ENCODE measurements at regions not wholly inside any gene's neighbourhood (a gene's known extent, or its start where the extent isn't known, plus 50 kb on each side); places are given as distances from the start of the nearest gene placed in this dataset.
"Not testable (repeated sequence)": the region's sequence is repeated elsewhere in the genome, so short reads cannot be mapped to it uniquely, and the experiment has no call there.

GRCh38 chr12:27863839-27864238 lies 83.8 kb upstream of the MANSC4 start:
- Histone ChIP-seq H3K9me3 (ENCODE audit: low read depth, low read length, poor library complexity, severe bottlenecking) (no peaks in the 10 kb centered on the region), H3K27ac (ENCODE audit: low read depth, low read length, poor library complexity, severe bottlenecking) (no peak overlapping the region), H3K27me3 (replicated peaks; ENCODE audit: insufficient read depth, low read depth, low read length, poor library complexity) (no peaks in the 10 kb centered on the region), H3K4me3 (ENCODE audit: low read depth, low read length, poor library complexity, severe bottlenecking) (no peak overlapping the region), H3K36me3 (ENCODE audit: insufficient read depth, low read length, poor library complexity, severe bottlenecking) (no peaks in the 10 kb centered on the region), H3K4me1 (ENCODE audit: insufficient read depth, low read length, poor library complexity, severe bottlenecking) (no peaks in the 10 kb centered on the region)
- no peak for DNase-seq (ENCODE audit: low spot score)
- ChIA-PET POLR2A (ENCODE audit: low non-redundant PET) (no interaction called here), CTCF (no interaction called here)
- no TSS peak for BruUV-seq (replicated peaks)
- intact Hi-C loops (cut with micrococcal nuclease; ENCODE audit: unreplicated experiment), result no loop called here
- no peak for TF ChIP-seq EZH2 (IDR thresholded peaks at IDR 0.05; ENCODE audit: borderline replicate concordance, low read depth, low read length, poor library complexity, severe bottlenecking)
- TF ChIP-seq CTCF (conservative IDR thresholded peaks at IDR 0.05; ENCODE audit: low read depth, low read length), result no peak

GRCh38 chr12:27861428-27862167 lies 81.6 kb upstream of the MANSC4 start:
- H3K36me3 ChIP-seq (ENCODE audit: insufficient read depth, low read length, poor library complexity, severe bottlenecking), result no peaks in the 10 kb centered on the region
- no peaks in the 10 kb centered on the region for H3K4me1 ChIP-seq (ENCODE audit: insufficient read depth, low read length, poor library complexity, severe bottlenecking)
- ChIA-PET CTCF (no interaction called here), POLR2A (ENCODE audit: low non-redundant PET) (no interaction called here)
- H3K27ac ChIP-seq (ENCODE audit: low read depth, low read length, poor library complexity, severe bottlenecking), result no peak overlapping the region
- no peak for TF ChIP-seq EZH2 (IDR thresholded peaks at IDR 0.05; ENCODE audit: borderline replicate concordance, low read depth, low read length, poor library complexity, severe bottlenecking)
- no peak for TF ChIP-seq CTCF (conservative IDR thresholded peaks at IDR 0.05; ENCODE audit: low read depth, low read length)
- H3K4me3 ChIP-seq (ENCODE audit: low read depth, low read length, poor library complexity, severe bottlenecking), result no peak overlapping the region
- BruUV-seq (replicated peaks), result no TSS peak
- no peak for DNase-seq (ENCODE audit: low spot score)
- H3K27me3 ChIP-seq (replicated peaks; ENCODE audit: insufficient read depth, low read depth, low read length, poor library complexity), result no peaks in the 10 kb centered on the region
- intact Hi-C loops (cut with micrococcal nuclease; ENCODE audit: unreplicated experiment), result no loop called here
- no peaks in the 10 kb centered on the region for H3K9me3 ChIP-seq (ENCODE audit: low read depth, low read length, poor library complexity, severe bottlenecking)

- TF ChIP-seq EZH2 (IDR thresholded peaks at IDR 0.05; ENCODE audit: borderline replicate concordance, low read depth, low read length, poor library complexity, severe bottlenecking), result no peak
- no peak for TF ChIP-seq CTCF (conservative IDR thresholded peaks at IDR 0.05; ENCODE audit: low read depth, low read length)
- ChIA-PET CTCF (no interaction called here), POLR2A (ENCODE audit: low non-redundant PET) (no interaction called here)
- BruUV-seq (replicated peaks), result no TSS peak
- H3K4me1 ChIP-seq (ENCODE audit: insufficient read depth, low read length, poor library complexity, severe bottlenecking), result no peaks in the 10 kb centered on the region
- H3K27ac ChIP-seq (ENCODE audit: low read depth, low read length, poor library complexity, severe bottlenecking), result no peak overlapping the region
- H3K27me3 ChIP-seq (replicated peaks; ENCODE audit: insufficient read depth, low read depth, low read length, poor library complexity), result no peaks in the 10 kb centered on the region
- DNase-seq (ENCODE audit: low spot score), result no peak
- no peaks in the 10 kb centered on the region for H3K9me3 ChIP-seq (ENCODE audit: low read depth, low read length, poor library complexity, severe bottlenecking)
- intact Hi-C loops (cut with micrococcal nuclease; ENCODE audit: unreplicated experiment), result no loop called here
- no peaks in the 10 kb centered on the region for H3K36me3 ChIP-seq (ENCODE audit: insufficient read depth, low read length, poor library complexity, severe bottlenecking)
- H3K4me3 ChIP-seq (ENCODE audit: low read depth, low read length, poor library complexity, severe bottlenecking), result no peak overlapping the region
These were observed 79.6 kb upstream of the MANSC4 start for GRCh38 chr12:27859648-27860047.

GRCh38 chr12:27857006-27857405 lies 77.0 kb upstream of the MANSC4 start:
- intact Hi-C loops (cut with micrococcal nuclease; ENCODE audit: unreplicated experiment); H3K4me3 ChIP-seq (ENCODE audit: low read depth, low read length, poor library complexity, severe bottlenecking): not testable (repeated sequence)

More at GRCh38 chr12:27857006-27857405, 77.0 kb upstream of the MANSC4 start:
- H3K27me3 ChIP-seq (replicated peaks; ENCODE audit: insufficient read depth, low read depth, low read length, poor library complexity); H3K27ac ChIP-seq (ENCODE audit: low read depth, low read length, poor library complexity, severe bottlenecking); DNase-seq (ENCODE audit: low spot score); H3K36me3 ChIP-seq (ENCODE audit: insufficient read depth, low read length, poor library complexity, severe bottlenecking); H3K4me1 ChIP-seq (ENCODE audit: insufficient read depth, low read length, poor library complexity, severe bottlenecking); BruUV-seq (replicated peaks); CTCF ChIA-PET; H3K9me3 ChIP-seq (ENCODE audit: low read depth, low read length, poor library complexity, severe bottlenecking); POLR2A ChIA-PET (ENCODE audit: low non-redundant PET): not testable (repeated sequence)
